Ovary (tissue), 3 donors: ENCODE measurements at regions not wholly inside any gene's neighbourhood (a gene's known extent, or its start where the extent isn't known, plus 50 kb on each side); places are given as distances from the start of the nearest gene placed in this dataset.

Experiments used
- POLR2A ChIP-seq: fragments of 450-650 bp; IDR thresholded peaks from one replicate; pipeline ENCODE4 v1.6.1; 2017; ENCODE audit warnings: antibody characterized with exemption, mild to moderate bottlenecking, moderate library complexity
- TF ChIP-seq, protein P1 (sequence below), 3 donors: fragments of 450-650 bp in 2 of 3; fragments of 200-600 bp in 1 of 3; IDR thresholded peaks; one replicate each; pipeline versions ENCODE4 v1.5.1 to v1.8.0; 2016 to 2022; ENCODE audit warnings: antibody characterized with exemption in 3 of 3, mild to moderate bottlenecking in 1 of 3
- donor health status: DM: no; HTN: no; CAD: no.

DNA sequence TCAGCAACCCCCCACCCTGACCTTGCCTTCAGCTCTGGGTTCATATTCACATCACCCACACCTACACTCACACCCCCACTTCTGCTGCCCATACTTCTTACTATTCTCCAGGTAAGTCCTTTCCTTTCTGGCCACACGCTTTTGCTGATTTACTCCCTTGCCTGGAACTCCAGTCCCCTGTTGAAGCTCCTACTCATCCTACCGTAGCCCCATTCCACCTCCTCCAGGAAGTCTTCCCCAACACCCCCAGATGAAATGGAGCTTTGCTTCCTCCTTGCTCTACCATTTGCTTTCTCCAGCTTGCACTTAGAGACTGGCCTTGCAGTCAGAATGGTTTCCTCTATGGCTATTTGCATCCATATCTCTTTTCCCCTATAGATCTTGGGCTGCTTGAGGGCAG is 182.3 kb downstream of the MELK start:
- TF ChIP-seq, protein P1, sequence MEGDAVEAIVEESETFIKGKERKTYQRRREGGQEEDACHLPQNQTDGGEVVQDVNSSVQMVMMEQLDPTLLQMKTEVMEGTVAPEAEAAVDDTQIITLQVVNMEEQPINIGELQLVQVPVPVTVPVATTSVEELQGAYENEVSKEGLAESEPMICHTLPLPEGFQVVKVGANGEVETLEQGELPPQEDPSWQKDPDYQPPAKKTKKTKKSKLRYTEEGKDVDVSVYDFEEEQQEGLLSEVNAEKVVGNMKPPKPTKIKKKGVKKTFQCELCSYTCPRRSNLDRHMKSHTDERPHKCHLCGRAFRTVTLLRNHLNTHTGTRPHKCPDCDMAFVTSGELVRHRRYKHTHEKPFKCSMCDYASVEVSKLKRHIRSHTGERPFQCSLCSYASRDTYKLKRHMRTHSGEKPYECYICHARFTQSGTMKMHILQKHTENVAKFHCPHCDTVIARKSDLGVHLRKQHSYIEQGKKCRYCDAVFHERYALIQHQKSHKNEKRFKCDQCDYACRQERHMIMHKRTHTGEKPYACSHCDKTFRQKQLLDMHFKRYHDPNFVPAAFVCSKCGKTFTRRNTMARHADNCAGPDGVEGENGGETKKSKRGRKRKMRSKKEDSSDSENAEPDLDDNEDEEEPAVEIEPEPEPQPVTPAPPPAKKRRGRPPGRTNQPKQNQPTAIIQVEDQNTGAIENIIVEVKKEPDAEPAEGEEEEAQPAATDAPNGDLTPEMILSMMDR (IDR thresholded peaks at IDR 0.05), result no peak
- no peak for TF ChIP-seq POLR2A
